Adrenal gland (tissue), 9 donors: ENCODE measurements at regions not wholly inside any gene's neighbourhood (a gene's known extent, or its start where the extent isn't known, plus 50 kb on each side); places are given as distances from the start of the nearest gene placed in this dataset.

Source experiments
- DNase-seq, 7 donors: peaks; one replicate each; pipeline ENCODE4 v3.0.0-alpha.2; 2019 to 2020
- H3K27ac ChIP-seq, 5 donors: fragments of 200-600 bp; sonication (generic) in 4 of 5; 1 replicate in 3 of 5; 2 replicates in 2 of 5; pipeline versions ENCODE4 v1.5.1 to v1.8.0; 2016 to 2020; ENCODE audit warnings: mild to moderate bottlenecking in 1 of 5
- H3K27me3 ChIP-seq: fragments of 200-600 bp; 2 replicates; pipeline ENCODE4 v1.8.0; 2021
- H3K36me3 ChIP-seq, 2 donors: fragments of 200-600 bp; replicated peaks in 1 of 2; 1 replicate in 1 of 2; 2 replicates in 1 of 2; pipeline versions ENCODE4 v1.5.1 to v1.8.0; 2018 to 2022
- H3K4me1 ChIP-seq, 2 donors: fragments of 200-600 bp; replicated peaks in 1 of 2; 1 replicate in 1 of 2; 2 replicates in 1 of 2; pipeline versions ENCODE4 v1.5.1 to v1.8.0; 2018 to 2021
- H3K4me3 ChIP-seq, 4 donors: fragments of 200-600 bp; sonication (generic) in 3 of 4; one replicate each; pipeline ENCODE4 v1.5.1; 2016 to 2018
- H3K9me3 ChIP-seq, 3 donors: fragments of 200-600 bp; sonication (generic) in 1 of 3; replicated peaks in 1 of 3; 1 replicate in 2 of 3; 2 replicates in 1 of 3; pipeline versions ENCODE4 v1.5.1 to v1.8.0; 2016 to 2021
- POLR2A ChIP-seq, 2 donors: fragments of 450-650 bp; IDR thresholded peaks; one replicate each; pipeline ENCODE4 v1.6.1; 2017; ENCODE audit warnings: antibody characterized with exemption in 2 of 2, mild to moderate bottlenecking in 2 of 2, moderate library complexity in 1 of 2
- WGBS, 4 donors: extraction: QIAGEN DNeasy Blood & Tissue Kit in 2 of 4; methylation state at CpG; one replicate each; pipeline versions ENCODE4 v1.1.5 to v1.1.7; 2013 to 2017; 5-methylcytosine and 5-hydroxymethylcytosine counted together
- intact Hi-C, 2 donors: fragments of 100-400 bp; cut with DNase I; formaldehyde crosslinking; loops; one replicate each; pipeline versions ENCODE4 v1.14.1 to v1.15.0; 2022 to 2023
- TF ChIP-seq, protein P1 (sequence below), 6 experiments: fragments of 450-650 bp in 4 of 6; fragments of 200-600 bp in 2 of 6; sonication (generic) in 1 of 6; IDR thresholded peaks; 1 replicate in 5 of 6; 2 replicates in 1 of 6; pipeline versions ENCODE4 v1.5.1 to v1.8.0; 2016 to 2021; ENCODE audit warnings: antibody characterized with exemption in 6 of 6, mild to moderate bottlenecking in 2 of 6, moderate library complexity in 1 of 6
- donor health status: healthy with polysubstance abuse.
- donor health status: Bipolar disorder and iron deficiency.
- donor health status: DM: yes; HTN: yes; CAD: no.
- donor health status: DM: no; HTN: no; CAD: no.
- donor health status: DM: no; HTN: no; CAD: no.

DNA sequence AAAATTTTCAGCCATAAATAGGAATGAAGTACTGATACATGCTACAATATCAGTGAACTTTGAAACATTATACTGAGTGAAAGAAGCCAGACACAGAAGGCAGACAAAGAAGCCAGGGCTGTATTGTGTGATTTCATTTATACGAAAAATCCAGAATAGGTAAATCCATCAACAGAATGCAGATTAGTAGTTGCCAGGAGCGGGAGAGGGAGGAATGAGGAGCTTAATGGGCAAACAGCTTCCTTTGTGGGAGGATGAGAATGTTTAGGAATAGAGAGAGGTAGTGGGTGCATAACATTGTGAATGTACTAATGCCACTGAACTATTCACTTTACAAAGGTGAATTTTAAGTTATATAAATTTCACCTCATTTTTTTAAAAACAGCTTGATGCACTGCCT, 103.3 kb upstream of the SERTM1 start:
- Histone ChIP-seq H3K4me3 (no peak overlapping the region), H3K36me3 (no peaks in the 10 kb centered on the region), H3K27ac (no peak overlapping the region), H3K9me3 (no peaks in the 10 kb centered on the region), H3K27me3 (no peaks in the 10 kb centered on the region), H3K4me1 (no peaks in the 10 kb centered on the region)
- intact Hi-C loops: no loop called here
- DNase-seq: no peak
- TF ChIP-seq, protein P1, sequence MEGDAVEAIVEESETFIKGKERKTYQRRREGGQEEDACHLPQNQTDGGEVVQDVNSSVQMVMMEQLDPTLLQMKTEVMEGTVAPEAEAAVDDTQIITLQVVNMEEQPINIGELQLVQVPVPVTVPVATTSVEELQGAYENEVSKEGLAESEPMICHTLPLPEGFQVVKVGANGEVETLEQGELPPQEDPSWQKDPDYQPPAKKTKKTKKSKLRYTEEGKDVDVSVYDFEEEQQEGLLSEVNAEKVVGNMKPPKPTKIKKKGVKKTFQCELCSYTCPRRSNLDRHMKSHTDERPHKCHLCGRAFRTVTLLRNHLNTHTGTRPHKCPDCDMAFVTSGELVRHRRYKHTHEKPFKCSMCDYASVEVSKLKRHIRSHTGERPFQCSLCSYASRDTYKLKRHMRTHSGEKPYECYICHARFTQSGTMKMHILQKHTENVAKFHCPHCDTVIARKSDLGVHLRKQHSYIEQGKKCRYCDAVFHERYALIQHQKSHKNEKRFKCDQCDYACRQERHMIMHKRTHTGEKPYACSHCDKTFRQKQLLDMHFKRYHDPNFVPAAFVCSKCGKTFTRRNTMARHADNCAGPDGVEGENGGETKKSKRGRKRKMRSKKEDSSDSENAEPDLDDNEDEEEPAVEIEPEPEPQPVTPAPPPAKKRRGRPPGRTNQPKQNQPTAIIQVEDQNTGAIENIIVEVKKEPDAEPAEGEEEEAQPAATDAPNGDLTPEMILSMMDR (IDR thresholded peaks at IDR 0.05): no peak
- no peak for TF ChIP-seq POLR2A (IDR thresholded peaks at IDR 0.05)
- WGBS, 4 donors: 69 to 84% (median 78%) methylated on average over 2 of the region's 2 CpGs

- WGBS, 4 donors: 58 to 71% (median 68%) methylated on average over 2 of the region's 2 CpGs
- TF ChIP-seq, protein P1 (IDR thresholded peaks at IDR 0.05): no peak
- no peak for TF ChIP-seq POLR2A (IDR thresholded peaks at IDR 0.05)
- DNase-seq: no peak
- Histone ChIP-seq H3K9me3 (no peaks in the 10 kb centered on the region), H3K27ac (no peak overlapping the region), H3K4me3 (no peak overlapping the region), H3K4me1 (no peaks in the 10 kb centered on the region), H3K27me3 (no peaks in the 10 kb centered on the region), H3K36me3 (no peaks in the 10 kb centered on the region)
- intact Hi-C loops: no loop called here
These were observed 102.4 kb upstream of the SERTM1 start for GRCh38 chr13:36571444-36571843.

GRCh38 chr13:36582977-36583376, 90.8 kb upstream of the SERTM1 start:
- TF ChIP-seq POLR2A (IDR thresholded peaks at IDR 0.05): no peak
- TF ChIP-seq, protein P1 (IDR thresholded peaks at IDR 0.05): no peak
- Histone ChIP-seq H3K36me3 (no peaks in the 10 kb centered on the region), H3K9me3 (no peaks in the 10 kb centered on the region), H3K4me1 (no peaks in the 10 kb centered on the region), H3K27ac (no peak overlapping the region), H3K27me3 (no peaks in the 10 kb centered on the region), H3K4me3 (no peak overlapping the region)
- intact Hi-C loops: no loop called here
- DNase-seq: no peak

DNA sequence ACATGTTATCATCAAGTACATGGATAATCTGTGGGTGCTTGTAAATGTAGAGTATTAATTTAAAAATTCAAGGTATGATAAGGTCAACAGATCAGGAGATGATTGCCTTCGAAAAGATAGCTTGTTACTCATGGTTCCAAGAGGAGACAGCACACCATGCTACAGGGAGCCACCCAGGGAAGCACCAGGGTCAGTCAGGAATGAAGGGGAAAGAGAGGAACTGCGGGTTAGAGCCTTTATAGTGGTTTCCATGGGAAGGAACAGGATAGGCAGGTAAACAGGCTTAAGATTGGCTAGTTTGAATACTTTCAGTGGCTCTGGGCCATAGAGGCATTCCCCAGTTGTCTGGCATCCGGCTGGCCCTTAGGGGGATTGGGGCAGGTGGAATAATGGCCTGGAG, 74.2 kb upstream of the SERTM1 start:
- H3K27me3 ChIP-seq: no peaks in the 10 kb centered on the region
- H3K27ac ChIP-seq: no peak overlapping the region
- intact Hi-C loops: no loop called here
- H3K9me3 ChIP-seq: no peaks in the 10 kb centered on the region
- H3K4me1 ChIP-seq: no peaks in the 10 kb centered on the region
- no peaks in the 10 kb centered on the region for H3K36me3 ChIP-seq
- WGBS, 4 donors: 67 to 83% (median 70%) methylated on average over 3 of the region's 3 CpGs
- TF ChIP-seq, protein P1 (IDR thresholded peaks at IDR 0.05): no peak
- no peak for TF ChIP-seq POLR2A (IDR thresholded peaks at IDR 0.05)
- H3K4me3 ChIP-seq: no peak overlapping the region
- DNase-seq: no peak
